H1 (cell line): ENCODE measurements at regions not wholly inside any gene's neighbourhood (a gene's known extent, or its start where the extent isn't known, plus 50 kb on each side); places are given as distances from the start of the nearest gene placed in this dataset.

Experiments
- CTCF ChIA-PET: fragments of 300-600 bp; sonication (Branson Sonifier 250); formaldehyde crosslinking; loops from one replicate; lab custom pipeline; 2021; ENCODE audit not compliant: partially characterized antibody; lab: Charles Lee
- POLR2A ChIA-PET: fragments of 300-600 bp; sonication (Branson Sonifier 250); formaldehyde crosslinking; loops from one replicate; lab custom pipeline; 2021; ENCODE audit warnings: inconsistent platforms; ENCODE audit not compliant: partially characterized antibody; lab: Charles Lee
- DNase-seq, 2 experiments: peaks; one replicate each; pipeline versions ENCODE4 v3.0.0 to v3.0.0-alpha.2; 2010 to 2022; ENCODE audit warnings: low spot score in 2 of 2, low read depth in 1 of 2, mixed read lengths in 1 of 2
- FAIRE-seq: peaks from 2 replicates; lab custom pipeline; 2011; peaks lifted over from hg19 to GRCh38; lab: Jason Lieb, UNC
- H2AFZ ChIP-seq: 2 replicates; pipeline ENCODE4 v1.8.1; 2012; ENCODE audit warnings: low read length, inconsistent platforms
- H2AK5ac ChIP-seq: 2 replicates; pipeline ENCODE4 v1.6.1; 2013; ENCODE audit warnings: low read depth, low read length
- H2BK120ac ChIP-seq: replicated peaks from 2 replicates; pipeline ENCODE3; 2013; ENCODE audit warnings: low read depth, low read length, inconsistent platforms
- H2BK12ac ChIP-seq: 2 replicates; pipeline ENCODE4 v1.6.1; 2013; ENCODE audit warnings: low read depth, low read length
- H2BK15ac ChIP-seq: 2 replicates; pipeline ENCODE4 v1.6.1; 2013; ENCODE audit warnings: low read length
- H2BK20ac ChIP-seq: 2 replicates; pipeline ENCODE4 v1.6.1; 2013; ENCODE audit warnings: low read length
- H2BK5ac ChIP-seq: 2 replicates; pipeline ENCODE4 v1.6.1; 2013; ENCODE audit warnings: low read depth, low read length
- H3K14ac ChIP-seq: 2 replicates; pipeline ENCODE4 v1.6.1; 2013; ENCODE audit warnings: inconsistent platforms; ENCODE audit not compliant: insufficient read length
- H3K18ac ChIP-seq: 2 replicates; pipeline ENCODE4 v1.6.1; 2013; ENCODE audit warnings: low read length; ENCODE audit errors: extremely low read depth
- H3K23ac ChIP-seq: 2 replicates; pipeline ENCODE4 v1.6.1; 2013; ENCODE audit warnings: inconsistent platforms; ENCODE audit not compliant: insufficient read length
- H3K23me2 ChIP-seq: 2 replicates; pipeline ENCODE4 v1.6.1; 2013; ENCODE audit warnings: low read depth, low read length
- H3K27ac ChIP-seq: 2 replicates; pipeline ENCODE4 v1.6.1; 2011; ENCODE audit warnings: low read depth, low read length, inconsistent platforms
- H3K27me3 ChIP-seq, 4 experiments: replicated peaks in 1 of 4; 1 replicate in 1 of 4; 2 replicates in 3 of 4; pipeline versions ENCODE4 v1.6.1 to v1.8.1; 2011 to 2013; ENCODE audit warnings: low read length in 3 of 4, mild to moderate bottlenecking in 3 of 4, inconsistent platforms in 2 of 4, mixed read lengths in 2 of 4, moderate library complexity in 1 of 4; ENCODE audit not compliant: control insufficient read depth in 3 of 4, insufficient read depth in 3 of 4; ENCODE audit errors: extremely low read depth in 1 of 4
- H3K36me3 ChIP-seq, 4 experiments: 2 replicates each; pipeline versions ENCODE4 v1.6.1 to v1.8.1; 2011 to 2013; ENCODE audit warnings: mild to moderate bottlenecking in 4 of 4, low read length in 3 of 4, moderate library complexity in 2 of 4, control low read depth in 1 of 4, inconsistent platforms in 1 of 4; ENCODE audit not compliant: insufficient read depth in 4 of 4, control insufficient read depth in 2 of 4
- H3K4ac ChIP-seq: replicated peaks from 2 replicates; pipeline ENCODE3; 2013; ENCODE audit warnings: low read length, low read depth, mixed read lengths, inconsistent platforms; ENCODE audit not compliant: insufficient read length
- H3K4me1 ChIP-seq, 4 experiments: replicated peaks in 1 of 4; 1 replicate in 1 of 4; 2 replicates in 3 of 4; pipeline versions ENCODE4 v1.6.1 to v1.8.1; 2011 to 2013; ENCODE audit warnings: low read length in 3 of 4, inconsistent platforms in 2 of 4, mixed read lengths in 1 of 4; ENCODE audit not compliant: insufficient read depth in 4 of 4, control insufficient read depth in 3 of 4
- H3K4me2 ChIP-seq, 2 experiments: 2 replicates each; pipeline versions ENCODE4 v1.6.1 to v1.8.1; 2011 to 2013; ENCODE audit warnings: low read depth in 2 of 2, low read length in 2 of 2, control low read depth in 1 of 2, inconsistent platforms in 1 of 2, mild to moderate bottlenecking in 1 of 2; ENCODE audit not compliant: insufficient read depth in 1 of 2
- H3K4me3 ChIP-seq, 4 experiments: fragments of 200-600, 300-600 bp in 1 of 4; sonication (generic), shearing (Covaris generic), sonication (Bioruptor Twin) in 1 of 4; 2 replicates each; pipeline versions ENCODE4 v1.5.1 to v1.8.1; 2011 to 2016; ENCODE audit warnings: low read length in 4 of 4, low read depth in 3 of 4, control low read depth in 2 of 4, inconsistent platforms in 2 of 4, mild to moderate bottlenecking in 2 of 4, mixed read lengths in 1 of 4, moderate library complexity in 1 of 4; ENCODE audit not compliant: insufficient read depth in 2 of 4; ENCODE audit errors: extremely low read depth in 1 of 4
- H3K56ac ChIP-seq: replicated peaks from 2 replicates; pipeline ENCODE3; 2013; ENCODE audit warnings: low read depth, mild to moderate bottlenecking, mixed read lengths, low read length, inconsistent platforms; ENCODE audit not compliant: insufficient read length
- H3K79me1 ChIP-seq: 2 replicates; pipeline ENCODE4 v1.6.1; 2013; ENCODE audit warnings: low read depth, low read length, control low read depth
- H3K79me2 ChIP-seq, 2 experiments: 2 replicates each; pipeline versions ENCODE4 v1.6.1 to v1.8.1; 2012 to 2013; ENCODE audit warnings: low read length in 2 of 2, mild to moderate bottlenecking in 2 of 2, inconsistent platforms in 1 of 2; ENCODE audit not compliant: insufficient read depth in 2 of 2, control insufficient read depth in 1 of 2
- H3K9ac ChIP-seq, 4 experiments: replicated peaks in 1 of 4; 1 replicate in 1 of 4; 2 replicates in 3 of 4; pipeline versions ENCODE4 v1.6.1 to v1.8.1; 2011 to 2013; ENCODE audit warnings: low read depth in 3 of 4, low read length in 3 of 4, control low read depth in 2 of 4, mild to moderate bottlenecking in 2 of 4, moderate library complexity in 2 of 4, inconsistent platforms in 1 of 4; ENCODE audit errors: extremely low read depth in 1 of 4
- H3K9me3 ChIP-seq, 2 experiments: 2 replicates each; pipeline versions ENCODE4 v1.6.1 to v1.8.1; 2012 to 2013; ENCODE audit warnings: mild to moderate bottlenecking in 2 of 2, moderate library complexity in 2 of 2, control low read depth in 1 of 2, inconsistent platforms in 1 of 2, low read depth in 1 of 2, low read length in 1 of 2, mixed read lengths in 1 of 2; ENCODE audit not compliant: insufficient read depth in 2 of 2
- H4K20me1 ChIP-seq, 2 experiments: replicated peaks in 1 of 2; 2 replicates each; pipeline versions ENCODE3 to v1.8.1; 2011 to 2013; ENCODE audit warnings: inconsistent platforms in 2 of 2, low read length in 2 of 2, mild to moderate bottlenecking in 1 of 2; ENCODE audit not compliant: insufficient read depth in 2 of 2, control insufficient read depth in 1 of 2
- H4K5ac ChIP-seq: 2 replicates; pipeline ENCODE4 v1.6.1; 2013; ENCODE audit warnings: low read length, low read depth, mixed read lengths, inconsistent platforms; ENCODE audit not compliant: insufficient read length
- H4K8ac ChIP-seq: 2 replicates; pipeline ENCODE4 v1.8.0; 2013; ENCODE audit warnings: mild to moderate bottlenecking, moderate library complexity, low read length, inconsistent platforms; ENCODE audit not compliant: insufficient read depth; ENCODE audit errors: extremely low read depth
- H4K91ac ChIP-seq: replicated peaks from 2 replicates; pipeline ENCODE3; 2013; ENCODE audit warnings: low read length, mixed read lengths, inconsistent platforms; ENCODE audit not compliant: insufficient read length
- BCL11A ChIP-seq, 2 experiments: IDR thresholded peaks; one replicate each; pipeline ENCODE4 v1.6.1; 2011; ENCODE audit warnings: low read depth in 2 of 2, low read length in 2 of 2, mild to moderate bottlenecking in 2 of 2
- BRCA1 ChIP-seq: IDR thresholded peaks from 2 replicates; pipeline ENCODE4 v1.6.1; 2012; ENCODE audit warnings: low read depth, low read length, improper control_type of control experiment
- CBX5 ChIP-seq: fragments of 300-800, 300-1000 bp; sonication (generic); IDR thresholded peaks from 2 replicates; pipeline ENCODE4 v1.7.1; 2016; ENCODE audit warnings: antibody characterized with exemption, low read length, low read depth
- CEBPB ChIP-seq: IDR thresholded peaks from 2 replicates; pipeline ENCODE4 v1.6.1; 2012; ENCODE audit warnings: low read depth, low read length
- E2F6 ChIP-seq: IDR thresholded peaks from 2 replicates; pipeline ENCODE4 v1.6.1; 2012; ENCODE audit warnings: inconsistent platforms
- EP300 ChIP-seq, 2 experiments: IDR thresholded peaks; 1 replicate in 1 of 2; 2 replicates in 1 of 2; pipeline ENCODE4 v1.6.1; 2011 to 2012; ENCODE audit warnings: low read depth in 2 of 2, low read length in 2 of 2, mild to moderate bottlenecking in 2 of 2, borderline replicate concordance in 1 of 2, inconsistent platforms in 1 of 2, moderate library complexity in 1 of 2
- GABPA ChIP-seq: IDR thresholded peaks from 2 replicates; pipeline ENCODE4 v1.6.1; 2011; ENCODE audit warnings: mild to moderate bottlenecking, low read length, moderate library complexity, borderline replicate concordance; ENCODE audit not compliant: insufficient read depth
- JUN ChIP-seq: IDR thresholded peaks from 2 replicates; pipeline ENCODE4 v1.6.1; 2011; ENCODE audit warnings: low read depth, mild to moderate bottlenecking, improper control_type of control experiment, low read length
- NRF1 ChIP-seq: IDR thresholded peaks from 2 replicates; pipeline ENCODE4 v1.6.1; 2011; ENCODE audit warnings: mild to moderate bottlenecking, low read depth, low read length, improper control_type of control experiment
- POU5F1 ChIP-seq: IDR thresholded peaks from 2 replicates; pipeline ENCODE4 v1.6.1; 2011; ENCODE audit warnings: low read depth, mild to moderate bottlenecking, low read length, moderate library complexity
- RNF2 ChIP-seq: fragments of 200-900, 300-1000 bp; sonication (generic); IDR thresholded peaks from 2 replicates; pipeline ENCODE4 v1.7.1; 2016; ENCODE audit warnings: borderline replicate concordance, low read depth, mild to moderate bottlenecking, antibody characterized with exemption, low read length; ENCODE audit not compliant: poor library complexity, severe bottlenecking; ENCODE audit errors: missing control alignments
- SIRT6 ChIP-seq: IDR thresholded peaks from one replicate; pipeline ENCODE4 v1.7.1; 2012; ENCODE audit warnings: low read length, inconsistent platforms
- SP2 ChIP-seq: IDR thresholded peaks from 2 replicates; pipeline ENCODE4 v1.6.1; 2012; ENCODE audit warnings: mild to moderate bottlenecking, low read length, inconsistent platforms
- SUZ12 ChIP-seq: fragments of 200-600 bp; sonication (generic); IDR thresholded peaks from 2 replicates; pipeline ENCODE4 v1.6.1; 2012; ENCODE audit warnings: mild to moderate bottlenecking, inconsistent platforms, low read length, moderate library complexity, mixed read lengths
- TEAD4 ChIP-seq: IDR thresholded peaks from 2 replicates; pipeline ENCODE4 v1.6.1; 2012; ENCODE audit warnings: low read depth, low read length, inconsistent platforms, mixed read lengths
- WGBS, 2 experiments: shearing (Covaris generic) in 1 of 2; methylation state at CpG; one replicate each; pipeline versions ENCODE4 v1.1.6 to v1.1.7; 2013 to 2015; ENCODE audit warnings: low lambda C conversion rate in 2 of 2, mixed read lengths in 2 of 2, inconsistent platforms in 1 of 2, low coverage in 1 of 2, missing lambda C conversion rate in 1 of 2; ENCODE audit not compliant: insufficient replicate concordance in 2 of 2, insufficient coverage in 1 of 2, insufficient read length in 1 of 2; ENCODE audit errors: extremely low coverage in 1 of 2, missing lambda C conversion rate in 1 of 2; 5-methylcytosine and 5-hydroxymethylcytosine counted together

GRCh38 chr2:107529146-107529545, 297.5 kb upstream of the RGPD4 start:
- Histone ChIP-seq H2BK5ac (no peak overlapping the region), H3K4me3 (no peak overlapping the region), H4K8ac (no peak overlapping the region), H3K4me2 (no peak overlapping the region), H2AFZ (peak overlapping the region; percentile 45; the same call in 1 of the 2 replicates), H3K23ac (no peak overlapping the region), H3K23me2 (no peaks in the 10 kb centered on the region), H3K4me1 (no peaks in the 10 kb centered on the region), H4K20me1 (no peaks in the 10 kb centered on the region), H3K18ac (no peak overlapping the region), H3K79me2 (no peaks in the 10 kb centered on the region), H3K4ac (no peak overlapping the region), H2BK15ac (no peak overlapping the region), H2BK120ac (no peak overlapping the region), H3K36me3 (no peaks in the 10 kb centered on the region), H4K5ac (no peak overlapping the region), H3K27ac (no peak overlapping the region), H3K27me3 (no peaks in the 10 kb centered on the region), H4K91ac (no peak overlapping the region), H2BK12ac (no peak overlapping the region), H3K56ac (no peak overlapping the region), H3K14ac (no peak overlapping the region), H3K9ac (no peak overlapping the region), H2BK20ac (no peak overlapping the region), H2AK5ac (no peak overlapping the region), H3K9me3 (no peaks in the 10 kb centered on the region), H3K79me1 (no peaks in the 10 kb centered on the region)
- CTCF ChIA-PET: interaction anchor here (0.9 kb wide), 1 partner anchor 14 kb away, joined by 5 read pairs; no protein-coding TSS in a partner anchor
- POLR2A ChIA-PET: no interaction called here
- FAIRE-seq: no peak
- DNase-seq: no peak
- WGBS, 2 experiments: 89% methylated on average over 1 of the region's 1 CpG; no CpG with 5 or more reads in 1 of the 2 experiments
- TF ChIP-seq NRF1: no peak
- TF ChIP-seq SP2: no peak
- no peak for TF ChIP-seq SUZ12
- no peak for TF ChIP-seq BCL11A (IDR thresholded peaks at IDR 0.05; ENCODE audit: low read depth in 2 of 2, low read length in 2 of 2)
- TF ChIP-seq POU5F1: no peak
- TF ChIP-seq TEAD4: no peak
- no peak for TF ChIP-seq JUN
- no peak for TF ChIP-seq EP300 (IDR thresholded peaks at IDR 0.05; ENCODE audit: borderline replicate concordance in 1 of 2, low read depth in 2 of 2, low read length in 2 of 2)
- TF ChIP-seq BRCA1: no peak
- no peak for TF ChIP-seq CEBPB
- TF ChIP-seq E2F6: no peak
- no peak for TF ChIP-seq SIRT6
- no peak for TF ChIP-seq GABPA
- TF ChIP-seq RNF2: no peak
- TF ChIP-seq CBX5: no peak
